GM13977 (cell line): ENCODE measurements at regions not wholly inside any gene's neighbourhood (a gene's known extent, or its start where the extent isn't known, plus 50 kb on each side); places are given as distances from the start of the nearest gene placed in this dataset.

Experiments
- DNase-seq: peaks from one replicate; pipeline ENCODE4 v3.0.0; 2012; ENCODE audit warnings: low spot score
- in situ Hi-C: fragments of 300-500 bp; cut with MboI; formaldehyde crosslinking; loops from one replicate; pipeline ENCODE4 v1.12.0; 2022; ENCODE audit warnings: low sequenced_read_pairs, low pct_unique_long_range_greater_than_20kb, mixed read lengths, inconsistent platforms; ENCODE audit not compliant: unreplicated experiment
- TF ChIP-seq, protein P1 (sequence below): IDR thresholded peaks from 2 replicates; pipeline ENCODE4 v1.5.1; 2012; ENCODE audit warnings: mild to moderate bottlenecking, control low read depth; ENCODE audit not compliant: insufficient read depth; ENCODE audit errors: extremely low read depth, missing control alignments

DNA sequence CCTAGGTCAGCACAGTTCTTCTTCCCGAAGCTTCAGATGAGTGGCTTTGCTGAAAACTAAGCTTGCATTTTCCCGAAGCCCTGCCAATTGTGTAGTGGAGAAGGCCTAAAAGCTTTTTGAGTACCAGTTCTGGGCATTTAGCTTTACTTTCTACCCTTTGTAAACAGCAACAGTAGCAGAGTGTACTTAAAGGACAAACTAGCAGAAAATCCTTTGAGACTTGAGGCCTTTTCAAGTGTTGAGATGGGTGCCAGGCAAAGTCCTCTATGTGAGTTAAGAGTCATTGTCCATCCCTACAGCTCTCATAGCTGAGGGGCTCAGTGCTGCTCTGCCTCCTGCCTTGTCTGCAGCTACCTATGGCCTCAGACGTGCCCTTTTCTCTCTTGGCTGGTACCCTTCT is 368.2 kb downstream of the CCSER2 start:
- in situ Hi-C loops: no loop called here
- DNase-seq: no peak
- TF ChIP-seq, protein P1, sequence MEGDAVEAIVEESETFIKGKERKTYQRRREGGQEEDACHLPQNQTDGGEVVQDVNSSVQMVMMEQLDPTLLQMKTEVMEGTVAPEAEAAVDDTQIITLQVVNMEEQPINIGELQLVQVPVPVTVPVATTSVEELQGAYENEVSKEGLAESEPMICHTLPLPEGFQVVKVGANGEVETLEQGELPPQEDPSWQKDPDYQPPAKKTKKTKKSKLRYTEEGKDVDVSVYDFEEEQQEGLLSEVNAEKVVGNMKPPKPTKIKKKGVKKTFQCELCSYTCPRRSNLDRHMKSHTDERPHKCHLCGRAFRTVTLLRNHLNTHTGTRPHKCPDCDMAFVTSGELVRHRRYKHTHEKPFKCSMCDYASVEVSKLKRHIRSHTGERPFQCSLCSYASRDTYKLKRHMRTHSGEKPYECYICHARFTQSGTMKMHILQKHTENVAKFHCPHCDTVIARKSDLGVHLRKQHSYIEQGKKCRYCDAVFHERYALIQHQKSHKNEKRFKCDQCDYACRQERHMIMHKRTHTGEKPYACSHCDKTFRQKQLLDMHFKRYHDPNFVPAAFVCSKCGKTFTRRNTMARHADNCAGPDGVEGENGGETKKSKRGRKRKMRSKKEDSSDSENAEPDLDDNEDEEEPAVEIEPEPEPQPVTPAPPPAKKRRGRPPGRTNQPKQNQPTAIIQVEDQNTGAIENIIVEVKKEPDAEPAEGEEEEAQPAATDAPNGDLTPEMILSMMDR: no peak

DNA sequence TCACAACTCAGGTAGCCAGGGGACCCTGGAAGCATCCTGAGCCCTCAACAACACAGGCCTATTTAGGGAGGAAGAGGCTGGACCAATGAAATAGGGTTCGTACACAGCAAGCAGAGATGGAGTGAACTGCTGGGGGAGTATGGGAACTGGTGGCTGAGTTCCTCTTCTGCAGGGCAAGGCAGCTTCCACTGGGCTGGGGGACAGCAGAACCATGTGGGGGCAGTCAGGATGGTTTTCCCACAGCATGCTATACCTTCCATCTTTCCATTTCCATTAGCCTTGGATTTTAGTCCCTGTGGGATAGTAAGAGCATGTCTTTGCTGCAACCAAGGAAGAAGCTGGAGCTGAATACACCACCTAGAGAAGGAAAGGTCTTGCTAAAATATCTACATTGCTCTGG is 370.6 kb downstream of the CCSER2 start:
- in situ Hi-C loops: no loop called here
- TF ChIP-seq, protein P1: no peak
- no peak for DNase-seq

DNA sequence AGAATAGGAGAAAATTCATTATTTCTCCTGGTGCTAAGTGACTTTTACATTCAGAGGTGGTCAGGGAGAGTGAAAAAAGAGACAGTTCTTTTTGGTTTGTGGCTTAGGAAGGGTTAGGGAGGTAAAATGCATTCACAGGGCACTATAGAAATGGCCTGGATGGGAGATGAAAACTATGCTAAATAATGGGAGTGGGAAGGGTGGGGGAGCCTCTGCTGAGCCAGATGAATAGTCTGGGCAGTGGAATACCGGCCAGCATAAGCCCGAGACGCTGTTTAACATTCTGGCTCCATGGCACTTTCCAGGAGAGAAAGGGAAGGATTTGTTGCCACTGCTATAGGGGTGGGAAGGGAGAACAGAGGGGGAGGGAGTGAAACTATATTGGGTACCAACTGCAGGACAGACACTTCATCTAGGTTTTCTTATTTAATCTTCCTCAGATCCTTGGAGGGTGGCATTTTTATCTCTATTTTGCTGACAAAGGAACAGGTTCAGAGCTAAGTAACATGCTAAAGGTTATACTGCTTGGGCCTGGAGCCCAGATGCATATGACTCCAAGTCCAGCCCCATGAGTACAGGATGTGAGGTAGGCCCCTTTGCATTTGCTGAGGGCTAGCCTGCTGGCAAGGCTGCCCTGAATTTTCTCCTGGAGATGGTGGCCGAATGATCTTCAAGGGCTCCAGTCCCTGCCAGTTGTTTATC is 372.4 kb downstream of the CCSER2 start:
- in situ Hi-C loops: no loop called here
- DNase-seq: no peak
- TF ChIP-seq, protein P1: no peak

DNA sequence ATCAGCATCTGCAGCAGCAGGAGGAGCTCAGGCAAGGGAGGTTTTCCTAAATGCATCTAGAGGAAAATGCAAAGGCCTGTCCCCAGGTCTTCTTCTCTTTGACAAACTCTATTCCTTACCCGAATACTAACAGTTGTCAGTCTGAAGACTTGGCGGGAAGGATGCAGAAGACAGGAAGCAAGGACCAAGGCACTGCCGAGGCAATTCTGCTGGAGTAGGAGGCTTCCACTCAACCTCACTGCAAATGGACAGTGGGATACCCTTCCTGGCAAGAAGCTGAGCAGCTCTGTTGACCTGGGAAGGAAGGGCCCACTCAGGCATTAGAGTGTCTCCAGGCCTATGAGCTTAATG is 373.0 kb downstream of the CCSER2 start:
- in situ Hi-C loops: no loop called here
- TF ChIP-seq, protein P1: no peak
- DNase-seq: no peak

DNA sequence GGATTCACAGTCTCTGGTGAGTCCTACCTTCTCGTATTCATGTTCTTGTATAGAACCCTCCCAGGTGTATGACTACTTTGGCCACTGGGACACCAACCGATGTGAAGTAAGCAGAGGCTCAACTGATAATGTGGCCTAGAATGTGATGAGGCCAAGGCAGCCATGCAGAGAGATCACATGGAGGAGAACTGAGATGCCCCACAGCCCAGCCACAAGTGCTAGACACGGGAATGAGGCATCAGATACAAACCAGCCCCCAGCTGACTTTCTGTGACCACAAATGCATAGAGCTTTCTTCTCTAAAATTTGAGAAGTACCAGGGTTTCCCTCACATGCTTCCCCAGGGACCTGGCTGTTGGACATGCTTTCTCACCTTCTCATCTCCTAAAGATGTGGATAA is 375.7 kb downstream of the CCSER2 start:
- TF ChIP-seq, protein P1: no peak
- in situ Hi-C loops: no loop called here
- DNase-seq: no peak

DNA sequence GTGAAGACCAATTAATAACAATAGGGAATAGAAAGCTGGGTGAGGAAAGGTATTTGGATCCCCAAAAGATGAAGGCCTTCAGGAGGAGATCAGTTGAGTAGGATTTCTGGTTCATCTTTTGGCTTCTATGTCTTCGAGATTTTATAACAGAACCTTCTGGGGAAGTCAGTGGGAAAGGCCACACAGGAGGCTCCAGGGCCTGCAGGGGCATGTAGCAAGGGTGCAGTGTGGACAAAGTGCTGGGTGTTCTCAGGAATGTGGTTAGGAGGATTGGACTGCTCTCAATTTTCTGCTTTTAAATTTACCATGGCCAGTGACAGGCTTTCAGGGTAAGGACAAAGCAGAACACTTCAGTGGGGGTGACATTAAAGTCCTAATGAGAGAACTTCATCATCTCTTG is 378.0 kb downstream of the CCSER2 start:
- in situ Hi-C loops: no loop called here
- DNase-seq: no peak
- TF ChIP-seq, protein P1: no peak

DNA sequence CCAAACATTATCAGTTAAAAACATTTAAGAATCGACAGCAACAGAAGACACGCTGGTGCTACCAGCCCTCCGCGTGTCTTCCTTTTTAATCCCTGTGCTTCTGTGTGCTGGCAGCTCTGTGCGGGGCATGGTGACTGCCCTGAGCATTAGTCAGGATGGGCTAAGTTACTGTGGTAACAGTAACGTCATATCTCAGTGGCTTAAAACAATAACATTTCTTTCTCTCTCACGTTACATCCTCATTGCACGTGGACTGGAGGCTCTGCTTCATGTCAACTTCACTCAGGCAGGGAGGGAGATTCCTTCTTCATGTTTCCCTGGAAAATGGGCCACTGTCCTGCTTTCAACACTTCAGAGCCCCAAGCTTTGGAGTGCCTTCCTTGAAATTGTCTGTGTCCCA is 378.5 kb downstream of the CCSER2 start:
- DNase-seq: no peak
- in situ Hi-C loops: no loop called here
- TF ChIP-seq, protein P1: no peak
